Prostate gland (tissue), 2 donors: ENCODE measurements at regions not wholly inside any gene's neighbourhood (a gene's known extent, or its start where the extent isn't known, plus 50 kb on each side); places are given as distances from the start of the nearest gene placed in this dataset.

Source experiments
- POLR2A ChIP-seq: fragments of 450-650 bp; IDR thresholded peaks from one replicate; pipeline ENCODE4 v1.6.1; 2016; ENCODE audit warnings: antibody characterized with exemption, mild to moderate bottlenecking
- TF ChIP-seq, protein P1 (sequence below), 4 experiments: fragments of 200-600 bp in 2 of 4; fragments of 450-650 bp in 2 of 4; sonication (generic) in 2 of 4; IDR thresholded peaks; 1 replicate in 3 of 4; 2 replicates in 1 of 4; pipeline ENCODE4 v1.5.1; 2016 to 2019; ENCODE audit warnings: antibody characterized with exemption in 4 of 4, mild to moderate bottlenecking in 2 of 4, moderate library complexity in 2 of 4

DNA sequence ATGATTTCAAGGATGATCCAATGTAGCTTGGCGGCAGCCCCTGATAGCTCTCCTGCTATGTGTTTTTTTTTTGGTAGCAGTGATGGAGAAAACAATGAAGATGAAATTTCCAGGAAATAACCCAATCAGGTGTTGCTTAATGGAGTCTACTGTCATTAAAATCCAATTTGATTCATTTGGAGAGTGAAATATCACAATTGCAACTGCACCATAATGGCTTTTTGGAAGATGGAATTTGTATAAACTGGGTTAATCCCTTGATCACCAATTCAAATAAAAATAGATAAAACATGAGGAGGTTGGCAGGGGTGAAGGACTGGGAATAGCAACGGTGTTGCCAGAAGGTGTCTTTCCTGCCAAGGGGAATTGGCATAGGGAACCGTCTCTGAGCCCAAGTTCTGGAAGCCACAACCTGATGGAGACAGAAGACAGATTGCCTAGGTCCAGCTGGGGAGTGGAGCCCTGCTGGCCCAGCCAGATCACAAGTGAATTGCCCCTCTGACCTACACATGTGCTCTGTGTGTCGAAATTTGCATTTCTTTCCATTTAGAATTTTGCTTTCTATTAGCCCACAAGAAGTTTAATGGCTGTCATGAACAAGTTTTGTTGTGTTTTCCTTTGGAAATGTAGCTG lies 170.3 kb upstream of the SPRED2 start:
- TF ChIP-seq, protein P1, sequence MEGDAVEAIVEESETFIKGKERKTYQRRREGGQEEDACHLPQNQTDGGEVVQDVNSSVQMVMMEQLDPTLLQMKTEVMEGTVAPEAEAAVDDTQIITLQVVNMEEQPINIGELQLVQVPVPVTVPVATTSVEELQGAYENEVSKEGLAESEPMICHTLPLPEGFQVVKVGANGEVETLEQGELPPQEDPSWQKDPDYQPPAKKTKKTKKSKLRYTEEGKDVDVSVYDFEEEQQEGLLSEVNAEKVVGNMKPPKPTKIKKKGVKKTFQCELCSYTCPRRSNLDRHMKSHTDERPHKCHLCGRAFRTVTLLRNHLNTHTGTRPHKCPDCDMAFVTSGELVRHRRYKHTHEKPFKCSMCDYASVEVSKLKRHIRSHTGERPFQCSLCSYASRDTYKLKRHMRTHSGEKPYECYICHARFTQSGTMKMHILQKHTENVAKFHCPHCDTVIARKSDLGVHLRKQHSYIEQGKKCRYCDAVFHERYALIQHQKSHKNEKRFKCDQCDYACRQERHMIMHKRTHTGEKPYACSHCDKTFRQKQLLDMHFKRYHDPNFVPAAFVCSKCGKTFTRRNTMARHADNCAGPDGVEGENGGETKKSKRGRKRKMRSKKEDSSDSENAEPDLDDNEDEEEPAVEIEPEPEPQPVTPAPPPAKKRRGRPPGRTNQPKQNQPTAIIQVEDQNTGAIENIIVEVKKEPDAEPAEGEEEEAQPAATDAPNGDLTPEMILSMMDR (IDR thresholded peaks at IDR 0.05): no peak
- TF ChIP-seq POLR2A: no peak
